MM.1S (cell line): ENCODE measurements at regions not wholly inside any gene's neighbourhood (a gene's known extent, or its start where the extent isn't known, plus 50 kb on each side); places are given as distances from the start of the nearest gene placed in this dataset.
"Not testable (repeated sequence)": the region's sequence is repeated elsewhere in the genome, so short reads cannot be mapped to it uniquely, and the experiment has no call there.

Experiments used
- CTCF ChIP-seq: fragments of 300-600 bp; sonication (generic); IDR thresholded peaks from 2 replicates; pipeline ENCODE4 v1.5.1; 2016; ENCODE audit warnings: antibody characterized with exemption, low read length, mixed read lengths
- EZH2 ChIP-seq: fragments of 300-600 bp; sonication (generic); optimal IDR thresholded peaks from 2 replicates; pipeline ENCODE3; 2017; ENCODE audit warnings: low read depth, mild to moderate bottlenecking, antibody characterized with exemption, low read length, mixed read lengths
- EZH2phosphoT487 ChIP-seq: fragments of 300-600 bp; sonication (generic); IDR thresholded peaks from 2 replicates; pipeline ENCODE4 v1.6.1; 2018; ENCODE audit warnings: antibody characterized with exemption, low read length

DNA sequence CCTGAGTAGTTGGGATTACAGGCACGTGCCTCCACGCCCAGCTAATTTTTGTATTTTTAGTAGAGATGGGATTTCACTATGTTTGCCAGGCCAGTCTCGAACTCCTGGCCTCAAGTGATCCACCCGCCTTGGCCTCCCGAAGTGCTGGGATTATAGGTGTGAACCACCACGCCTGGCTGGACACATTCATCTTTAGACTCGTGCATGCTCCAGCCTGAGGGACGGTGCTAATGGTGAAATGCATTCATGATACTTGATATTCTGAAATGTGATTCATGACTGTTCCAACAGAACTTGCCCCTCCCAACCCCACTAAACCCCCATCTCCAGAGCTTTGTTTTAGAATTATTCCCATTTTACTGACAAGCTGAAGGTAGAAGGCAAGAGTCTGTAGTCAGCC lies 71.0 kb downstream of the SPRING1 start:
- not testable (repeated sequence) for TF ChIP-seq CTCF, EZH2, EZH2phosphoT487
